ENCODE measurements at regions not wholly inside any gene's neighbourhood (a gene's known extent, or its start where the extent isn't known, plus 50 kb on each side); places are given as distances from the start of the nearest gene placed in this dataset.

- ChIA-PET POLR2A (interaction anchor here (0.6 kb wide), 1 partner anchor 28 kb away, joined by 3 read pairs; no protein-coding TSS in a partner anchor), CTCF (no interaction called here)
- H3K27me3 Mint-ChIP-seq (ENCODE audit: low read depth) = no peaks in the 10 kb centered on the region
- no peak for DNase-seq (ENCODE audit: low spot score)
- no peak overlapping the region for H3K4me3 Mint-ChIP-seq
- no peaks in the 10 kb centered on the region for H3K36me3 Mint-ChIP-seq
- peaks cover 8% of the 10 kb centered on the region; the same call in 1 of the 2 replicates for H3K4me1 Mint-ChIP-seq
- no peak for ATAC-seq
- TF ChIP-seq FOXP1 (CRISPR knock-in tag; IDR thresholded peaks at IDR 0.05; ENCODE audit: borderline replicate concordance) = 0 out of 2 replicates have a peak, but pooled peaks have one; percentile 30
- no peak for TF ChIP-seq ZNF396 (CRISPR knock-in tag; IDR thresholded peaks at IDR 0.05; ENCODE audit: borderline replicate concordance)
- no peak overlapping the region for H3K27ac Mint-ChIP-seq
- no peaks in the 10 kb centered on the region for H3K9me3 Mint-ChIP-seq
Observed at GRCh38 chr1:38529946-38530345, 329.6 kb downstream of the RRAGC start.

DNA sequence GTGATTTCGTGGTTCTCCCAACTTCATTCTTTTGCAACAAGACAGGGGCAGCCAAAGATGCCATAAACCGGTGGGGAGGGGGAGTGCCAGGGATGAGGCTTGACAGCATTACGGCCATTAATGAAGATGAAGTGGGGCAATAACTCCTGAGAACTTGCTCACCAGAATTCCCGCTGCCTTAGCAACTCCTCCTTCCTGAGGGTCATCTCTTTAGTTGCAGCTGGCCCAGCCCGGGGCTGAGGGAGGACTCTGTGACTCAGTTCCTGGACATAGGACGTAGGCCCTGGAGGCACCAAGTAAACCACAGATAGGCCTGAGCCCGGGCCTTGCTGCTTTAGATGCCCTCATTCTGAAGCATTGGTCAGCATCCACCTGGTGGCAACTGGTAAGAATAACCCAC, 330.2 kb downstream of the RRAGC start:
- Mint-ChIP-seq H3K27ac (no peak overlapping the region), H3K4me3 (no peak overlapping the region), H3K36me3 (no peaks in the 10 kb centered on the region), H3K9me3 (no peaks in the 10 kb centered on the region), H3K27me3 (ENCODE audit: low read depth) (no peaks in the 10 kb centered on the region; the same call in 1 of the 2 replicates), H3K4me1 (peaks cover 8% of the 10 kb centered on the region; the same call in 1 of the 2 replicates)
- DNase-seq (ENCODE audit: low spot score) = no peak
- ChIA-PET POLR2A (interaction anchor here (0.6 kb wide), 1 partner anchor 27 kb away, joined by 3 read pairs; no protein-coding TSS in a partner anchor), CTCF (no interaction called here)
- TF ChIP-seq KAT7 (CRISPR knock-in tag; IDR thresholded peaks at IDR 0.05; ENCODE audit: borderline replicate concordance) (no peak), ZNF281 (CRISPR knock-in tag; IDR thresholded peaks at IDR 0.05) (no peak), SOX15 (CRISPR knock-in tag; IDR thresholded peaks at IDR 0.05) (no peak), RELA (CRISPR knock-in tag; IDR thresholded peaks at IDR 0.05; ENCODE audit: borderline replicate concordance) (no peak), IRF2 (CRISPR knock-in tag; IDR thresholded peaks at IDR 0.05; ENCODE audit: borderline replicate concordance, low read depth) (no peak), NR3C1 (CRISPR knock-in tag; conservative IDR thresholded peaks at IDR 0.05; ENCODE audit: low read depth) (no peak), ZBTB21 (CRISPR knock-in tag; IDR thresholded peaks at IDR 0.05; ENCODE audit: borderline replicate concordance) (no peak), TEAD4 (CRISPR knock-in tag; IDR thresholded peaks at IDR 0.05) (no peak), ZNF219 (CRISPR knock-in tag; IDR thresholded peaks at IDR 0.05; ENCODE audit: borderline replicate concordance) (no peak), ATF1 (CRISPR knock-in tag; IDR thresholded peaks at IDR 0.05) (no peak), ZNF138 (CRISPR knock-in tag; conservative IDR thresholded peaks at IDR 0.05) (no peak), MYBL2 (CRISPR knock-in tag; IDR thresholded peaks at IDR 0.05) (no peak), AR (CRISPR knock-in tag; IDR thresholded peaks at IDR 0.05) (no peak), E2F5 (CRISPR knock-in tag; IDR thresholded peaks at IDR 0.05) (no peak), CBFB (CRISPR knock-in tag; IDR thresholded peaks at IDR 0.05; ENCODE audit: low read depth) (no peak)
- TF ChIP-seq, protein P1, sequence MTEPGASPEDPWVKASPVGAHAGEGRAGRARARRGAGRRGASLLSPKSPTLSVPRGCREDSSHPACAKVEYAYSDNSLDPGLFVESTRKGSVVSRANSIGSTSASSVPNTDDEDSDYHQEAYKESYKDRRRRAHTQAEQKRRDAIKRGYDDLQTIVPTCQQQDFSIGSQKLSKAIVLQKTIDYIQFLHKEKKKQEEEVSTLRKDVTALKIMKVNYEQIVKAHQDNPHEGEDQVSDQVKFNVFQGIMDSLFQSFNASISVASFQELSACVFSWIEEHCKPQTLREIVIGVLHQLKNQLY (CRISPR knock-in tag; IDR thresholded peaks at IDR 0.05) = no peak
- TF ChIP-seq, protein P2, sequence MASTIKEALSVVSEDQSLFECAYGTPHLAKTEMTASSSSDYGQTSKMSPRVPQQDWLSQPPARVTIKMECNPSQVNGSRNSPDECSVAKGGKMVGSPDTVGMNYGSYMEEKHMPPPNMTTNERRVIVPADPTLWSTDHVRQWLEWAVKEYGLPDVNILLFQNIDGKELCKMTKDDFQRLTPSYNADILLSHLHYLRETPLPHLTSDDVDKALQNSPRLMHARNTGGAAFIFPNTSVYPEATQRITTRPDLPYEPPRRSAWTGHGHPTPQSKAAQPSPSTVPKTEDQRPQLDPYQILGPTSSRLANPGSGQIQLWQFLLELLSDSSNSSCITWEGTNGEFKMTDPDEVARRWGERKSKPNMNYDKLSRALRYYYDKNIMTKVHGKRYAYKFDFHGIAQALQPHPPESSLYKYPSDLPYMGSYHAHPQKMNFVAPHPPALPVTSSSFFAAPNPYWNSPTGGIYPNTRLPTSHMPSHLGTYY (CRISPR knock-in tag; IDR thresholded peaks at IDR 0.05) = no peak
- TF ChIP-seq, protein P3, sequence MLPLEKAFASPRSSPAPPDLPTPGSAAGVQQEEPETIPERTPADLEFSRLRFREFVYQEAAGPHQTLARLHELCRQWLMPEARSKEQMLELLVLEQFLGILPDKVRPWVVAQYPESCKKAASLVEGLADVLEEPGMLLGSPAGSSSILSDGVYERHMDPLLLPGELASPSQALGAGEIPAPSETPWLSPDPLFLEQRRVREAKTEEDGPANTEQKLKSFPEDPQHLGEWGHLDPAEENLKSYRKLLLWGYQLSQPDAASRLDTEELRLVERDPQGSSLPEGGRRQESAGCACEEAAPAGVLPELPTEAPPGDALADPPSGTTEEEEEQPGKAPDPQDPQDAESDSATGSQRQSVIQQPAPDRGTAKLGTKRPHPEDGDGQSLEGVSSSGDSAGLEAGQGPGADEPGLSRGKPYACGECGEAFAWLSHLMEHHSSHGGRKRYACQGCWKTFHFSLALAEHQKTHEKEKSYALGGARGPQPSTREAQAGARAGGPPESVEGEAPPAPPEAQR (CRISPR knock-in tag; IDR thresholded peaks at IDR 0.05) = no peak
- ATAC-seq = no peak

Data from WTC11 (cell line).